GM19239 (cell line): ENCODE measurements at regions not wholly inside any gene's neighbourhood (a gene's known extent, or its start where the extent isn't known, plus 50 kb on each side); places are given as distances from the start of the nearest gene placed in this dataset.

Experiments used
- DNase-seq: peaks from one replicate; pipeline ENCODE4 v3.0.0; 2011; ENCODE audit warnings: low spot score; ENCODE audit not compliant: insufficient read length
- FAIRE-seq: peaks from 2 replicates; lab custom pipeline; 2011; peaks lifted over from hg19 to GRCh38; lab: Jason Lieb, UNC

- DNase-seq = no peak
- FAIRE-seq = no peak
These were observed 57.2 kb downstream of the NKX6-1 start for GRCh38 chr4:84441758-84442377.

GRCh38 chr4:84439996-84440395 lies 59.1 kb downstream of the NKX6-1 start:
- FAIRE-seq (no peak), DNase-seq (no peak)

- no peak for DNase-seq
- FAIRE-seq = no peak
These were observed 62.3 kb downstream of the NKX6-1 start for GRCh38 chr4:84436812-84437211.

DNA sequence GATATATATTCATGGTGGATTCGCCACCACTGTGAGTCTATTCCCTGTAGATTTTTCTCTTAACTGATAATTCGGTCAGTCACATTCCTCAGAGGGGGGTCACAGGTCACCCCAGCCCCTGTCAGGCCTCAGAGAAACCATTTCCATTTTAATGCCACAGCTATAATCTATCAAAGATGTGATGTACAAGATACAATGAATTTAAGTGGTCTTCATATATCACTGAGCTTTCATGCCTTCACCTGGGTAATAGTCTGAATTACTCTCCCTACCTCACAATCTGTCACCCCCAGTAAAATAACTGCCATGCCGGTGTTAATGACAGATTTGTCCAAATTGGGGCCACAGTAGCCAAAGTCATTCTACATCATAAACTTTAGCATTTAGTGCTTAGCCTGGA lies 64.7 kb downstream of the NKX6-1 start:
- no peak for FAIRE-seq
- DNase-seq = no peak

DNA sequence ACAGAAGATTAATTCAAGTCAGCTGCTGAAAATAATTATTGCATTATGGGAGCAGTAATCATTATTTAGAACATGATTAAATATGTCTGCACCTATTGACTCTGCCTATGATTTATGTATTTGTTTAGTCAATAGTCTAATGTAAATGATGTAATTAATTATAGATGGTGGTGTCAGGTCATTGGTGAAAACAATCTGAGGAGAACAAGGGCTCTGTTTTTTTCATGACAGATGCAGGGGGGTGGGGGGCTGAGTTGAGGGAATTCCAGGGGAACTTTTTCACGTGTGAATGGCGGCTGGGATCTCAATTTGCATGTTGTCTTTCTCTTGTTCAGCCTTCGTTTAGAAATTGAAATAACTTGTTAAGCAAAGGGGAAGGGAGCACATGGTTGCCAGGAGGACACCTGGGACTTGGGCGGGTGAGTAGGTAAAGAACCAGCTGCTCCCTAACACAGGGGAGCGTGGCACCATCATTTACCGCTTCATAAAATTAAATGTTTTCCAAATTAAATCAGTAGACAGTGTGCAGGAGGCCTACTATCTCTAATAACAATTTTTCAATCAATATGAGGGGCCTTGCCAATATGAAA lies 65.4 kb downstream of the NKX6-1 start:
- DNase-seq (no peak), FAIRE-seq (no peak)

DNA sequence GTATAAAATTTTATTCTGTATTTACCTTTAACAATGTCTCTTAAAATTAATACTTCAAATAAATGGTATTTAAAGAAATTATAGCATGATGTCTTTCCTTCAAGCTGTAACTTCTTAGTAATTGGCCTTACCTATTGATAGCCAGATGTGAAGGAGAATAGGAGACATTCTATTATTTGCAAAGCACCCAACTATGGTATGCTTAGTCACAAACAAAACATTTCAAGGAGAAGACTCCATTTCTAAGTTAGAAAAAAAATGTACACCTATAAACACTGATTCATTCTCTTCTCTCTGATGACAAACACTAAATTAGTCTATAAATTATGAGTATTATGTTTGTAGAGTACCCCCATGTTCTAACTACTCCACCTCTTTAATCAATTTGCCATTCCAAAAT lies 66.4 kb downstream of the NKX6-1 start:
- no peak for FAIRE-seq
- no peak for DNase-seq

- FAIRE-seq (no peak), DNase-seq (no peak)
These were observed 78.5 kb downstream of the NKX6-1 start for GRCh38 chr4:84420608-84421007.

DNA sequence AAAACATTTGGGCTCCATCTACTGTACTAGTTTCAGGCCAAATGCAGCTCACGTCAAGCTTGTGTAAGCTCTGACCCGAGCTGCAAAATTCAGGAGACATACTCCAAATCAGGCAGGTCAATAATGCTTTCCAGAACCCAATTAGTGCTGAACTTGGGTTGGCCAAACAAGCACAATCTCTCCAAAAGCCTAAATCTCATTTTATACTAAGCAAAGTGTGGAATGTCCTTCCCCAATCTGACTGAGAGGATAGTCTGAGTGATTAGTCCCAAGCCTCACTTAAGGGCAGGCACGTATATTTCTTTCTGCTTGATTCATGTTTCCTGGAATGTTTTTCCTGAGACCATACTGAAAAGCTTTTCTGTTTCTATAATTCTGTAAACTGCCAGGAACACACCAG lies 79.9 kb downstream of the NKX6-1 start:
- no peak for FAIRE-seq
- no peak for DNase-seq

DNA sequence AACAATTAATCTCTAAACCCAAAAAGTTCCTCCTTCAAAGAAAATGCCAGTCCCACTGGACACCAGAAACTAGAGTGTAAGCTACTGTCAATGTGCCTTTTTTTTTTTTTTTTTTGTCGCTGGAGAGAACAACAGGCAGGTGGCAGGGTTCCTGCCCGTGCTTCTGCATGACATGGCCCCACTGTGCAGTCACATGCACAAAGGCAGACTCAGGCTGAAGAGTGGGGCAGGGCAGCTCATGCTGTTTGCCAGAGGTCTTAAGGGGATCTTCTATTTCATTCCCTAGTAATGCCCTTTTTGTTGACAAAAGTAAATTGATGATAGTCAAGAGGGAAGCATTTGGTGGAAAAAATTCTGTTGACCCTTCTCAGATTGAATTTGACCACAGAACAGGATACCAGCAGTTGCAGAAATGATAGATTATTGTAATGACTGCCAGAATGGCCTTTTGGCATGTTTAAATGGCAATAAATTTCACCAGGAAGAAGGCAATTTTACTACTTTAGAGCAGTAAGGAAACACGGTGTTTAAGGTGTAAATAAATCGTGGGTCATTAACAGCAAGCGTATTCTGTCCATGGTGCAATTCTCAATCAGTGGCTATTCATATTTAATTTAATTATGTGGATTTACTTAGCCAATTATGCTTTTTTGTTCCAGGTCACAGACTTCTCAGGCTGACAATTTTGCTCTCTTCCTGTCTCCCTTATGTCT lies 80.9 kb downstream of the NKX6-1 start:
- DNase-seq (no peak), FAIRE-seq (no peak)

GRCh38 chr4:84413976-84414375 lies 85.1 kb downstream of the NKX6-1 start:
- DNase-seq (no peak), FAIRE-seq (no peak)

GRCh38 chr4:84413480-84413879 lies 85.6 kb downstream of the NKX6-1 start:
- no peak for FAIRE-seq
- no peak for DNase-seq

DNA sequence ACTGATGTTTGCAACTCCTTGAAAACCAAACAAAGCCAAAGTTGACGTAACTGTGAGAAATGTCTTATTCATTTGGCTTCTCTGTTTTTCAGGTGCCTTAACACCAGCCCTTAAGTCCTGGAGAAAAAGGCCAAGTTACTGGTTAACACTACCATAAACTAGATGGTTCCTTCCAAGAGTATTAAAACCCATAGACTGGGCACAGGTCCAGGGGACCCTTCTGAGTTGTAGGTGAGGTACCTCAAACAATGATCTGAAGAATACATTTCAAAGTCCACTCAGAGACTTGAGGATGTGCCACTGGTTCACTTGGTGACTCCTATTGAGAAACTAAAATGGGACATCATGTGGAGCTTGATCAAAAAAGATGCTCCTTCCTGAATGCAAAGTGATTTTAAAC lies 87.0 kb downstream of the NKX6-1 start:
- FAIRE-seq (no peak), DNase-seq (no peak)

DNA sequence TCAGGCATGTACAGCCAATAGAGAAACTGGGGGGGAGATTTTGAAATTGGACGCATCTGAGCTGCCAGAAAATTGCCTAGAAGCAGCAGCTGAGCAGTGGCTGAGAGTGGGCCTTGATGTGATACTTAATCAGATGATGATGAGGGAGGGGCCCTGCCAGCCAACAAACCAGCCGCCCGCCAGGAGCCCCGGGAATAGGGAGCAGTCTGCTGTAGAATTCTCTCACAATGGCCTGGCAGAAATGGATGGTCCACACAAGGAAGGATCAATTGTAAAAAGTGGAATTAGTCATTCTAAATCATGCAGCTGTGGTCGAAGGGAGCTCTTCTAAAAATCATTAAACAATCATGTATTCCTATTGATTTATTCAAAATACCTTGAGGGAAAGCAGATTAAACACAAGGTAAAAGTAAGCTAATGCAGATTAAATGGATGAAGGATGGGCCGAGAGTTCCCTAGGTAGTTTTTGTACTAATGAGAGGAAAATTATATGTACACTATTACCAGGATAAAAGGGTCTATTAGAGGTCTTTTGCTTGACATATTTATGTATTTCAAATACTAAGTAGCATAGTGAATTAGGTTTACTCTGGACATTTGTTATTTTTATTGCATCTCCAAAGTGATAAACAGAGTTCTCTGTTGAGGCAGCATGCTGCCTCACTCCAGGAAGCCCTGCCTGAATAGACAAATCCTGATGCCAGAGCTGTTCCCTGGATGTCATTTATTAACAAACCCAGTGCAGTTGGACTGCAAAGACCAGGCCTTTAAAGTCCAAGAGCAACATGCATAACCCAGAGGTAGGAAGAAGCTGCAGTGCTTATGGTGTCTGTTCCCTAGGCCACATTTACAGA lies 91.3 kb downstream of the NKX6-1 start:
- no peak for DNase-seq
- FAIRE-seq = no peak

- DNase-seq (no peak), FAIRE-seq (no peak)
These were observed 95.4 kb downstream of the NKX6-1 start for GRCh38 chr4:84403656-84404055.

GRCh38 chr4:84401701-84402306 lies 97.3 kb downstream of the NKX6-1 start:
- DNase-seq (no peak), FAIRE-seq (no peak)

DNA sequence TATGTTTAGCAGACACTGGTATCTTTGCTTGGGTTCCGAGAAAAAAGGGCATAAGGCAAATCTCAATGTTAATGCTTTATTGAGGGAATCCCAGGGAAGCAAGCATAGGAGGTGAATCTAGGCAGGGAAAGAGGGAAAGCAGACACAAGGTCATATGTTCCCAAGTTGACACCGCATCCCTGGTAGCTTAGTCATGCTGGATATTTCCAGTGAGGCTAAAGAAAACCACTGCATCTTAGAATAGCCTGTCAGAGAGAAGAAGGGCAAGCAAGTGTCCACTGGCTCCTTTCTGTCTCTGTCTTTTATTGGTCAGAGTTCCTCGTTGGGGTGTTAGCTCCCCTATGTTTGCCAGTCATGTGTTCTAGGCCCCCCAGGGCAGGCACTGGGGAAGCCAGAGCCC lies 104.7 kb downstream of the NKX6-1 start:
- FAIRE-seq (no peak), DNase-seq (no peak)

DNA sequence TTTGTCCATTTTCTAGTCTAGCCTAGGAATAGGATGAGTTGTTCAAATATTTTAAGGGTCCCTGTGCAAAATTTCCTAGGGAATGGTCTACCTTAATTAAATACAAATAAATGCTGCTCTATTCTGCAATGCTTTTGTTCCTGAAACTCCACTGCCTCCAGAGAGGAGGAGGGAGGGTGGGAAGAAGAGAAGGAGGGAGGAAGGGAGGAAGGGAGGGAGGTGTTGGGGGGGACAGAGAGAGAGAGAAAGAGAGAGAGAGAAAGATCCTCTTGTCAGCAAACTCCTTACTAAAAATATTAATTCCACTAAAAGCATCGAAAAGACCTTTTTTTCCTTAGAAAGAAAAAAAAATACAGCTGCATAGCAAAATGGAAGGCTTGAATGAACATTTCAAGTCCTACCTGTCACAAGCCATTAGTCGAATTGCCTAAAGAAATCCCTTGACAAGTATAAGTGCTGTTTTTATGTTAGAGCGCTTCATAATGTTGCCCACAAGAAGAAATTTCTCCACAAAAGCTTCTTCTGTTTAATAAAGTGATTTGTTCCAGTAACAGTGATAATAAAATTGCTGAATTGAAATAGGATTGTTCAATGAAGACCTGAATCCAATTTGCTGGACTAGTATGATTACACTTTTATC lies 106.0 kb downstream of the NKX6-1 start:
- DNase-seq (no peak), FAIRE-seq (no peak)

GRCh38 chr4:84389406-84389805 lies 109.7 kb downstream of the NKX6-1 start:
- DNase-seq = no peak

DNA sequence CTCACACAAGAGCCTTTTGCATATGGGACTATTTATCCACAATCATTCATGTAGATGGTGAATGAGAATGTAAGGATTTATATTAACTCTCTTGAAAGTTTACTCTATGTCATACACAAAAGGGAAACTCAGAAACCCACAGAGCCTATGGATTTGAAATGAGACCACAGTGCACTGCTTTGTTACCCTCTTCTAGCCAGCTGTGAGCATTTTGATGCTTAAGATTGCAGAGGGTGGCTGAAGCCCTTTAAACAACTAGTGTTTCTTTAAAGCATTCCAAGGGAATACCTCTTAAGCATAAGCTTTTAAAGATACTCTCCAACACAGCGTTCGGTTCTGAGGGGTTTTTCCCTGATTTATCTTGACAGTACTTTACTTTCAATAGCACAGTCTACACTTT lies 113.9 kb downstream of the NKX6-1 start:
- DNase-seq (no peak), FAIRE-seq (no peak)

More at GRCh38 chr4:84389406-84389805, 109.7 kb downstream of the NKX6-1 start:
- FAIRE-seq = no peak

DNA sequence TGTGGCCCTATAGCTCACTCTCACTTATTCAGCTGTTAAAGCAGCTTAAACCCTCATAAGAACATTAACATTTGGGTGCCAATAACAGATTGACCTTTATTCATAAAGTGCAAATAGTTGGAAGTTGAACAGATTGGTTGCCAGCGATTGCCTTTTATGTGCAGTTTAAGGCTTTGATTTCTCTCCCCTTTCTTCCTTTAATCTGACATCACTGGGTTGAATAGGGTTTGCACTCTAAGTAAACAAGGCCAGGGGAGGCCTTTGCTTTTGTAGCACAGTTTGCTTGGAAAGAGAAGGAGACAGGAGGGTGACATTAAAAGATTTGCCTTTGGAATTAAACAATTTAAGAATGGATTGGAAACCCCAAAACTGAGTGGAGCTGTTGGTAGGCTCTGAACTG lies 114.3 kb downstream of the NKX6-1 start:
- DNase-seq = no peak
- FAIRE-seq = no peak
